GM08714 (cell line): ENCODE measurements at regions not wholly inside any gene's neighbourhood (a gene's known extent, or its start where the extent isn't known, plus 50 kb on each side); places are given as distances from the start of the nearest gene placed in this dataset.

Experiments
- H3K4me3 ChIP-seq: fragments of 200-500 bp; sonication (Bioruptor generic); 2 replicates; pipeline ENCODE4 v1.5.1; 2014; ENCODE audit warnings: mild to moderate bottlenecking, low read length, inconsistent platforms
- ZNF274 ChIP-seq: IDR thresholded peaks from 2 replicates; pipeline ENCODE4 v1.6.1; 2012; ENCODE audit warnings: mild to moderate bottlenecking, low read depth, low read length

DNA sequence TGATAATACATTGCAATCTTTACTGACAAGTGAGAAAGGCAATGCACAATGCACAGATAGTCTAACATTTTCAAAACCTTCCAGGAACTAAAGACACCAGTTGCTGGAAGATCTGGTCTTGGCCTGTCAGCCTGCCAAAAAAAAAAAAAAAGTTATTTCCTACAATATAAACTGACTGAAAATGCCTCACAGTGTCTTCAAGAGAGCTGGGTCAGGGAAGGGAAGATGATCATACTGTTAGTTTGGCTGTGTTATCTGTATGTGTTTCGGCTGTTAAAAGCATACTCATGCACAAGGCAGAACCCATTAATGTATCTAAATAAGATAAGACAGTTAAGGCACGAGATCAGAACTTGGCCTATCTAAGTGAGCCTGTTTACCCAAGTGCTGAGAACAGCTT, 673.4 kb downstream of the MECOM start:
- TF ChIP-seq ZNF274 = no peak
- H3K4me3 ChIP-seq = no peak overlapping the region

DNA sequence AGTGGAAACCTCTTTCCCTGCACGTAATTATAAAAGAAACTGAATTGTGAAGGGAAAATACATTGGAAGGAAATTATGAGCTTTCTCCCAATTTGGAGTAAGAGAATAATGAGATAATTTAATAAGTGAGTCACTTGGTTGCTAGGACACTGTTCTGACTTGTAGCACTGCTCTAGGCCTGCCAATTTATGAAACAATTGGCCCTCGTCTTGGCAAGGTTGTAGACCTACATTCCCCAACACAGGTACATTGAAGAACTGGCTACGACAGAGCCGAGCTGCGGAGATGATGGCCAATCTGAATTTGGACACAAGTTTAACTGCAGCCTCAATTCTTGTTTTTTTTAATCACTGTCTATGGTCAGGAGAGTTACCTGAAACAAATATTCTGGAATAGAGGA, 674.1 kb downstream of the MECOM start:
- TF ChIP-seq ZNF274 = no peak
- no peak overlapping the region for H3K4me3 ChIP-seq

DNA sequence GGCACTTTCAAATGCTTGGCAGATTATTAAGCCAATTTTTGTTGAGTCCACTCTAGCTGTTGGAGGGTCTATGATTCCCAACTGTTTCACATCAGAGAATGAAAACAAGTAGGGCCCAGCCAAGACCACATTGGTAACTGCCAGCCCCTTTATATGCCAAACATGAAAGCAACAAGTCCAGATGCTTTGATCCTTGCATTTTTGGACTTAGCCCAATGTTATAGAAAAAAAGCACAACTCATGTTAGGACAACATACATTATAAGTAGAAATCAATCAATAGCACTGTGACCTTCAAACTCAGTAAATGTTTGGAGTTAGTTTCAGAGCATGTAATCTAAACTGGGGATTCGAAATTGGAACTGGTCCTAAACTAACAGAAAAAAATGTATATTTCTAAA, 674.7 kb downstream of the MECOM start:
- H3K4me3 ChIP-seq = no peak overlapping the region
- no peak for TF ChIP-seq ZNF274

DNA sequence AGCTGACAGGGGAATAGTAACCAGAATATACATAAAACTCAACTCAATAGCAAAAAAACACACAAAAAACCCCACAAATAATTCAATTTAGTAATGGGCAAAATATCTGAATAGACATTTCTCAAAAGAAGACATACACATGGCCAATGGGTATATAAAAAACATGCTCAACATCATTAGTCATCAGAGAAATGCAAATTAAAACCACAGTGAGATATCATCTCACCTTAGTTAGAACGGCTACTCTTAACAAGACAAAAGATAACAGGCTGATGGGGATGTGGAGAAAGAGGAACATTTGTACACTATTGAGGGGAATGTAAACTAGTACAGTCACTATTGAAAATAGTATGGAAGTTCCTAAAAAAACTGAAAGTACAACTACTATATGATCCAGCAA, 678.6 kb downstream of the MECOM start:
- no peak for TF ChIP-seq ZNF274
- H3K4me3 ChIP-seq = no peak overlapping the region

DNA sequence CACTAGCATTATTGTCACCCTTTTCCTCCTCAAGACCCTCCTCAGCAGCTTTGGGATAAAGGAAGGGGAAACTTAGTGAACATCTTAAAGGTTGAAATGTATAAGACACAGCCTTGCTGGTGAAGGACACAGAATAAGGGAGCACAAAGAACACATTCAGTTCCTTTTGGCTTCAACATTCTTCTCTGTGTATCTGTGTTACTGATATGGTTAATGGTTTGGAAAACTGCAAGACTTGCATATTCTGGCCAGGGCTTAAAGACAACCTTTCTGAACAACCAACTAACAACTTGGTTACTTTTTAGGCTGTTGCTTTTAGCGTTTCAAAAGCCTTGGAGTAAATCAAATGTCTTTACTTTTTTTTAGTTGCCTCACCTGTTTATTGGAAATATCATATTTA, 680.5 kb downstream of the MECOM start:
- H3K4me3 ChIP-seq = no peak overlapping the region
- TF ChIP-seq ZNF274 = no peak

- H3K4me3 ChIP-seq = no peak overlapping the region
- TF ChIP-seq ZNF274 = no peak
Measured at GRCh38 chr3:168981396-168981795, 682.1 kb downstream of the MECOM start.

DNA sequence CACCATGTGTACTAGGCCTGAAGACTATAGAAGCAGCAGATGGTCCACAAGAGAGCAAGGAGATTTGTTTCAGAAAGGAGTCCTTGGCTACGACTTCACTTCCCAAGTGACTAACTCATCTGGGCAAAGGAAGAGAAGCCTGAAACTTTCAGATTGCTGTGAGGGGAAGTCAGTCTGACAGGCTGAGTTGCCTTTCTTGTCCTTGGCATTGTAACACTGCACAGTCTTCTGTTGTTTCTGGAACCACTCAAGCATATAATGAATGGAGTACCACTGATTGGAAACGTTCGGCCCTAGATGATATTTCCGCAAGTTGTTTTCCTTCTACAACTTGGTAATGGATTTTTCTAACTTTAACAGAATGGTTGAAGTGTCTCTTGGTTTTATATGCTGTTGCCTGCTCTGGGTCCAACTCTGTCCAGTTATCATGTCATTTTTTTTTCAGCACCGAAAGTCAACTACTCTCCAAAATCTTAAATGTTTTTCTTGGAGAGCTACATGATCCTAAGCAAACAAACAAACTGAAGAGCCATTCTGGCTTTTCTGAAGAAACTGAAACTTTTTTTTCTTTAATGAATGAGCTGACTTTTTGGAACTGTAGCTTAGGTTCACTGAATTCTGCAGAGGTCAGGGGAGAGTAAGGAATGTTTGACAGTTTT, 685.7 kb downstream of the MECOM start:
- H3K4me3 ChIP-seq = no peak overlapping the region
- no peak for TF ChIP-seq ZNF274

DNA sequence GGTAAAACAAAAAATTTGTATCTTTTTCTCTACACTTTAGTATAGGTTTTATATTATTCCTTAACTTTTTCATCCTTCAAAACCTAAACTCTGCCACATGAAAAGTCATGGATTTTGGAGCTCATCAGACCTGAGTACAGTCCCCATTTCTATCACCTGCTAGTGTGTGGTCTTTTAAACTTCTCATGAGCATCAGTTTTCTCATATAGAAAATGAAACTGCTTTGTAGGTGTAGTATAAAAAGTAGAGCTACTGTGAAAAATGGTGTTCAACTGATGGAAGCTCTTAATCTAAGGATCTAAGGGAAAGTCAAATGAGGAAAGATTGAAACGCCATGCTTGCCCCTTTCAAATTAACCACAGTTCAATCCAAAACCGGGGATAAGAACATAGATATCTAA, 686.5 kb downstream of the MECOM start:
- no peak overlapping the region for H3K4me3 ChIP-seq
- TF ChIP-seq ZNF274 = no peak

GRCh38 chr3:168975576-168975975, 687.9 kb downstream of the MECOM start:
- no peak for TF ChIP-seq ZNF274
- no peak overlapping the region for H3K4me3 ChIP-seq

DNA sequence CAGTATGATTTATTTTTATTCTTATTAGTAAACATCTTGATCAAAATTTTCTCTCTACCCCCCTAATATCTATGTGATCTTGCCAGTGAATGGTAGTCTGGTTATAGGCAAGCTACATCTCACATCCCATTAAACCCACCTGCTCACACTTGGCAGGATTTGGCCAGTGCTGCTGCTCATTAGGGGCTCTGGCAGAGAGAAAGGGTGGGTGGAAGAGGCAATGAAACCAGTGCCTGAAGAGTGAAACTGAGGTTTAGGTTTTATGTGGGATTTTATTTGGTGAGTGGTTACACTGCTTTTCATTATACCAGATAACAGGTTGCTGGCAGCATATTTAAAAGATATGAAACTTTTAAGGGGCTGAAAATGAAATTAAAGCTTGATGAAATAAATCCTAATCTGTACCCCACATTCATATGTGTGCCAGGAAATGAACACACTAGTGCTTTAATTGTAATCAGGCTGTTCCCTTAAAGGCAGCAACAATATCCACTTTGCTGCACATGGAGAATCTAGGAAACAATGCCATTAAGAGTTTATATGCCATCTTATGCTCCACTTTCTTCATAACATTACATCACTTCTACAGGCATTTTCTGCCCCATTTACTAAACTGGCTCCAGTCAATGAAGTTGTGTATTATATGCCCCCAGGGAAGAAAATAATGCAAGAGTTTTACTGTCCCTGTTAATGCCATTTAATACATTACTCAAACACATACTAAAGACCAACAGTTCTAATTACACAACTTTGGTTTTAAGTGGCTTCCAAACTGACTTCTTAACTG, 688.7 kb downstream of the MECOM start:
- no peak for TF ChIP-seq ZNF274
- no peak overlapping the region for H3K4me3 ChIP-seq

DNA sequence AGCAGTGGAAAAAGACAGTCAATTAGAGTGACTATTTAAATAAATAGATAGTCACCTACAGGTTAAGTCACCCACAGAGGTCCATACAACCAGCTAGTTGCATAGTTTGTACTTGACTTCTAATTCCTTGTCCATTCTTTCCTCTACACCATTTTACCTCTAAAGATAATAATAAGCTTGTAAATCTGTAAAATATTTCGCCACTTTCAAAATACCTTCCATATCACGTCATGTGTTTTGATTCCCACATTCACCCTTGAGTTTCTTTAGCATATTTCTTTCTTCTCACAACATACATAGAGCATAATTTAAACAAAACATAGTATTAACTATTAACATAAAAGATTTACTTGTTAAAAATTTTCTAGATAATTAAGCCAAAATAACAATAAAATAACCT, 689.6 kb downstream of the MECOM start:
- no peak overlapping the region for H3K4me3 ChIP-seq
- TF ChIP-seq ZNF274 = no peak

GRCh38 chr3:168973206-168973605, 690.3 kb downstream of the MECOM start:
- no peak overlapping the region for H3K4me3 ChIP-seq
- TF ChIP-seq ZNF274 = no peak

DNA sequence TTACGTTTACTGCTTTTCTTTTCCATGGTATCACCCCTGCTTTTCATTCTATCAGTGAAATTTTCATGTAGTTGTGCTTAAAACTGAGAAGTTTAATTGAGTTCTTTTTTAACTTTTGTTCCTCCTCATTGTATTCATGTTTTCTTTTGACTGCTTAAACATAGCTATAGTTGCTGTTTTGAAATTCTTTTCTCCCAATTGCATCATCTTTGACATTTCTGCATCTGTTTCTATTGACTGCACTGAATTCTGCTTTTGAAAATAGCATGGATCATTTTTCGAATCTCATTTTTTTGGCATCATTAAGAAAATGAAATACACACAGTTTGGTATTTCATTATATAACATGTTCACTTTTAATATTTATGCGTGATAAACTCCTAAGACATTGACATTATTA, 694.9 kb downstream of the MECOM start:
- TF ChIP-seq ZNF274 = no peak

GRCh38 chr3:168964736-168965135, 698.8 kb downstream of the MECOM start:
- no peak overlapping the region for H3K4me3 ChIP-seq
- no peak for TF ChIP-seq ZNF274

More for the DNA sequence above, 694.9 kb downstream of the MECOM start:
- no peak overlapping the region for H3K4me3 ChIP-seq

DNA sequence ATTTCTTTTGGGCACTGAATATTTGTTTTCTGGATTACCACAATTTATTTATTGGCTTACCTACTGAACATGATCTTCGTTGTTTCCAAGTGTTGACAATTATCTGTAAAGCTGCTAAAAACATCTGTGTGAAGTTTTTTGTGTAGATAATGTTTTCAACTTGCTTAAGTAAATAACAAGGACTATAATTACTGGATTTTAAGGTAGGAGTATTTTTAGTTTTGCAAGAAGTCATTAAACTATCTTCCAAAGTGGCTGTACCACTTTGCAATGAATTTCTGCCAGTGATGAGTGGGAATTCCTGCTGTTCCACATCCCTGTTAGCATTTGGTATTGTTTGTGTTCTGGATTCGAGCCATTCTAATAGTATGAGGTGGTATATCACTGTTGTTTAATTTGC, 702.2 kb downstream of the MECOM start:
- TF ChIP-seq ZNF274 = no peak
- no peak overlapping the region for H3K4me3 ChIP-seq

DNA sequence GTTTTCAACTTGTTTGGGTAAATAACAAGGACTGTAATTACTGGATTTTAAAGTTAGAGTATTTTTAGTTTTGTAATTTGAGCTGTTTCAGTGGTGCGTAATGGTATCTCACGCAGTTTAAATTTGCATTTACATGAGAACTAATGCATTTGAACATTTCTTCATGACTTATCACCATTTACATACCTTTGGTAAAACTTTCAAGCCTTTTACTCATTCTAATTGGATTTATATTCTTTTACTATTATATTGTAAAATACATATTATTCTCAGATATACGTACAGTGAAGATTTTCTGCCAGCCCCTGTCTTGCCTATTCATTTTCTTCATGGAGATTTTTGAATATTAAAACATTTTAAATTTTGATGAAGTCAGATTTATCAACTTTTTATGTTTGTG, 703.8 kb downstream of the MECOM start:
- TF ChIP-seq ZNF274 = no peak
- no peak overlapping the region for H3K4me3 ChIP-seq

- no peak for TF ChIP-seq ZNF274
- no peak overlapping the region for H3K4me3 ChIP-seq
Measured at GRCh38 chr3:168958466-168958865, 705.0 kb downstream of the MECOM start.
